Esophagus squamous epithelium (tissue), 5 donors: ENCODE measurements at regions not wholly inside any gene's neighbourhood (a gene's known extent, or its start where the extent isn't known, plus 50 kb on each side); places are given as distances from the start of the nearest gene placed in this dataset.

Experiments used
- DNase-seq: peaks from one replicate; lab custom pipeline; 2025; lab: John Stamatoyannopoulos, UW
- H3K27ac ChIP-seq, 4 donors: fragments of 200-600 bp; sonication (generic); one replicate each; pipeline ENCODE4 v1.5.1; 2016 to 2019; ENCODE audit warnings: mild to moderate bottlenecking in 1 of 4
- H3K27me3 ChIP-seq, 4 donors: fragments of 200-600 bp; sonication (generic); 1 replicate in 3 of 4; 2 replicates in 1 of 4; pipeline versions ENCODE4 v1.5.1 to v1.6.0; 2017 to 2021; ENCODE audit warnings: antibody characterized with exemption in 1 of 4
- H3K36me3 ChIP-seq, 3 donors: fragments of 200-600 bp; sonication (generic); one replicate each; pipeline ENCODE4 v1.5.1; 2016 to 2019
- H3K4me1 ChIP-seq, 3 donors: fragments of 200-600 bp; sonication (generic); one replicate each; pipeline ENCODE4 v1.5.1; 2017 to 2019
- H3K4me3 ChIP-seq, 4 donors: fragments of 200-600 bp; sonication (generic); 1 replicate in 3 of 4; 2 replicates in 1 of 4; pipeline ENCODE4 v1.5.1; 2016 to 2019; ENCODE audit warnings: mild to moderate bottlenecking in 2 of 4, moderate library complexity in 1 of 4
- H3K9me3 ChIP-seq, 3 donors: fragments of 200-600 bp; sonication (generic); one replicate each; pipeline ENCODE4 v1.5.1; 2016 to 2019
- CTCF ChIP-seq, 6 experiments: fragments of 450-650 bp in 4 of 6; fragments of 200-600 bp in 2 of 6; sonication (generic) in 2 of 6; IDR thresholded peaks; one replicate each; pipeline ENCODE4 v1.5.1; 2016 to 2019; ENCODE audit warnings: antibody characterized with exemption in 6 of 6, mild to moderate bottlenecking in 4 of 6, moderate library complexity in 4 of 6
- POLR2A ChIP-seq, 4 donors: fragments of 450-650 bp; IDR thresholded peaks; one replicate each; pipeline ENCODE4 v1.6.1; 2017; ENCODE audit warnings: antibody characterized with exemption in 4 of 4, mild to moderate bottlenecking in 4 of 4, moderate library complexity in 3 of 4
- WGBS, 2 donors: methylation state at CpG; one replicate each; pipeline ENCODE4 v1.1.5; 2018; 5-methylcytosine and 5-hydroxymethylcytosine counted together
- intact Hi-C: fragments of 100-400 bp; cut with DNase I; formaldehyde crosslinking; loops from one replicate; pipeline ENCODE4 v1.15.0; 2022
- donor health status: DM: yes; HTN: yes; CAD: no.

DNA sequence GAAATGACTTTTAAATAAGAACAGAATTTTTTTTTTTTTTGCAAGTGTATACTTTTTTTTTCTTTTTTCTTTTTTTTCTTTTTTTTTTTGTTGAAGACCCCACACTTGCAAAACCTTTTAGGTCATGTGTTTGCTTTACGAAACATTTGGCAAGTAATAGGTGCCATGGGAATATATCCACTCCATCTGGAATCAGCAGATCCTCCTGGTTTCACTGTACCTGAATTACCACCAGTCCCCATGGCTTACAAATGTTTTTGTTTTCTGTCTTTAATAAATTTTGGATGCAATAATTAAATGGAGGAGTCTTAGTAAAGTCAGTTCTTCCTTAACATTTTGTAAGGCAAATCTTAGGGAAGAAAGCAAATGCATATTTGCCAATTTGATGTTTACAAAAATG lies 559.7 kb upstream of the ZEB2 start:
- Histone ChIP-seq H3K4me3 (no peak overlapping the region), H3K27me3 (no peaks in the 10 kb centered on the region), H3K27ac (no peak overlapping the region), H3K4me1 (no peaks in the 10 kb centered on the region), H3K9me3 (no peaks in the 10 kb centered on the region), H3K36me3 (no peaks in the 10 kb centered on the region)
- WGBS, 2 donors, result 73 to 100% methylated on average over 1 of the region's 1 CpG
- no peak for DNase-seq
- TF ChIP-seq POLR2A (IDR thresholded peaks at IDR 0.05) (no peak), CTCF (IDR thresholded peaks at IDR 0.05) (no peak)
- intact Hi-C loops, result no loop called here

GRCh38 chr2:145078923-145079322 lies 559.0 kb upstream of the ZEB2 start:
- WGBS, 2 donors, result 89 to 91% methylated on average over 1 of the region's 1 CpG
- no peak for DNase-seq
- H3K27me3 ChIP-seq, result no peaks in the 10 kb centered on the region
- no peaks in the 10 kb centered on the region for H3K36me3 ChIP-seq
- intact Hi-C loops, result no loop called here
- no peak overlapping the region for H3K4me3 ChIP-seq
- no peaks in the 10 kb centered on the region for H3K9me3 ChIP-seq
- no peaks in the 10 kb centered on the region for H3K4me1 ChIP-seq
- H3K27ac ChIP-seq, result no peak overlapping the region
- no peak for TF ChIP-seq CTCF (IDR thresholded peaks at IDR 0.05)
- TF ChIP-seq POLR2A (IDR thresholded peaks at IDR 0.05), result no peak

- H3K27me3 ChIP-seq, result no peaks in the 10 kb centered on the region
- no peak overlapping the region for H3K4me3 ChIP-seq
- H3K4me1 ChIP-seq, result no peaks in the 10 kb centered on the region
- WGBS, 2 donors, result 78 to 90% methylated on average over 1 of the region's 1 CpG
- DNase-seq, result no peak
- no peak overlapping the region for H3K27ac ChIP-seq
- H3K36me3 ChIP-seq, result no peaks in the 10 kb centered on the region
- no peak for TF ChIP-seq CTCF (IDR thresholded peaks at IDR 0.05)
- no peak for TF ChIP-seq POLR2A (IDR thresholded peaks at IDR 0.05)
- H3K9me3 ChIP-seq, result no peaks in the 10 kb centered on the region
- intact Hi-C loops, result no loop called here
Measured at GRCh38 chr2:145076085-145076484, 556.2 kb upstream of the ZEB2 start.

DNA sequence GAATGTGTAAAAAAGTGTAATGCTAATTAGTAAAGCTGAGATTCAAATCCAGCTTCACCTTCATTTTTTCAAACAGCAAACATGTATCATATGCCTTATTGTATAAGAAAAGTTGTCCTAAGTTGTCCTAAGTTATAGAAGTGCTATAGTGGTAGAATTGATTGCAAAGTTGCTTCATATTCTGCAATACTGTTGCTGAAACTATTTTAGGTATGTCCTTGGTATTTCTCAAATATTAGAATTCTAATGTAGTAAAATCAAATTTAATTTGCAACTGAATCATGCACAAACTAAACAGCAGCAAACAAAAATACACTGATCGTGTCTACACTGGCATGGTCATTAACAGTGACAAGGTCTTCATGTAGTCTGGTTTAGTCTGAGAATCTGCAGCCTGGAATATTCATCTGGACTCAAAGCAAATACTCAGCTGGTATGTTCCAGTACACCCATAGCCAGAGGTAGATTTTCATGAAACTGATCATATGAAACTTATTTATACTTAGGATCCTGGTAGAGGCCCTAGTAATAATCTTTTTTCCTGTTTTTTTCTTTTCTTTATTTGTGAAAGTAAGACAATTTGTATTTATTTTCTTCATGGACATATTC lies 555.6 kb upstream of the ZEB2 start:
- no peak for TF ChIP-seq POLR2A (IDR thresholded peaks at IDR 0.05)
- TF ChIP-seq CTCF (IDR thresholded peaks at IDR 0.05), result no peak
- H3K36me3 ChIP-seq, result no peaks in the 10 kb centered on the region
- DNase-seq, result no peak
- 63 to 71% methylated on average over 1 of the region's 1 CpG for WGBS, 2 donors
- H3K9me3 ChIP-seq, result no peaks in the 10 kb centered on the region
- no peak overlapping the region for H3K27ac ChIP-seq
- intact Hi-C loops, result no loop called here
- H3K4me3 ChIP-seq, result no peak overlapping the region
- H3K27me3 ChIP-seq, result no peaks in the 10 kb centered on the region
- no peaks in the 10 kb centered on the region for H3K4me1 ChIP-seq

- no peak for DNase-seq
- H3K9me3 ChIP-seq, result no peaks in the 10 kb centered on the region
- TF ChIP-seq CTCF (IDR thresholded peaks at IDR 0.05) (no peak), POLR2A (IDR thresholded peaks at IDR 0.05) (no peak)
- intact Hi-C loops, result no loop called here
- H3K4me1 ChIP-seq, result peaks cover 0 to 3% (median 0%) of the 10 kb centered on the region in 3 donors
- H3K27ac ChIP-seq, result no peak overlapping the region
- no peaks in the 10 kb centered on the region for H3K27me3 ChIP-seq
- no peaks in the 10 kb centered on the region for H3K36me3 ChIP-seq
- H3K4me3 ChIP-seq, result no peak overlapping the region
Measured at GRCh38 chr2:145070703-145071102, 550.8 kb upstream of the ZEB2 start.
